Liver (tissue), 8 donors: ENCODE measurements at regions not wholly inside any gene's neighbourhood (a gene's known extent, or its start where the extent isn't known, plus 50 kb on each side); places are given as distances from the start of the nearest gene placed in this dataset.

Source experiments
- DNase-seq: peaks from one replicate; pipeline ENCODE4 v3.0.0-alpha.2; 2017; ENCODE audit warnings: low spot score
- H3K27ac ChIP-seq, 2 donors: one replicate each; pipeline ENCODE4 v1.7.0; 2013; ENCODE audit warnings: inconsistent platforms in 2 of 2, low read length in 2 of 2, control low read depth in 1 of 2, low read depth in 1 of 2, mild to moderate bottlenecking in 1 of 2
- H3K27me3 ChIP-seq, 4 donors: one replicate each; pipeline versions ENCODE4 v1.6.1 to v1.7.0; 2013; ENCODE audit warnings: low read length in 3 of 4, inconsistent platforms in 1 of 4, mild to moderate bottlenecking in 1 of 4, moderate library complexity in 1 of 4; ENCODE audit not compliant: control insufficient read depth in 4 of 4, insufficient read depth in 4 of 4
- H3K36me3 ChIP-seq, 4 donors: one replicate each; pipeline versions ENCODE4 v1.6.1 to v1.7.0; 2013; ENCODE audit warnings: low read length in 3 of 4, mild to moderate bottlenecking in 3 of 4, low read depth in 1 of 4, moderate library complexity in 1 of 4; ENCODE audit not compliant: control insufficient read depth in 4 of 4, insufficient read depth in 3 of 4
- H3K4me1 ChIP-seq, 4 donors: one replicate each; pipeline versions ENCODE4 v1.6.1 to v1.7.0; 2013; ENCODE audit warnings: low read length in 3 of 4, mild to moderate bottlenecking in 3 of 4, moderate library complexity in 1 of 4; ENCODE audit not compliant: control insufficient read depth in 4 of 4, insufficient read depth in 4 of 4
- H3K4me3 ChIP-seq, 3 donors: one replicate each; pipeline versions ENCODE4 v1.6.1 to v1.7.0; 2013; ENCODE audit warnings: low read length in 3 of 3, control low read depth in 1 of 3, low read depth in 1 of 3, mild to moderate bottlenecking in 1 of 3
- H3K9ac ChIP-seq, 2 donors: one replicate each; pipeline ENCODE4 v1.7.0; 2013; ENCODE audit warnings: low read length in 2 of 2, mild to moderate bottlenecking in 2 of 2, moderate library complexity in 2 of 2, control low read depth in 1 of 2, low read depth in 1 of 2
- H3K9me3 ChIP-seq, 4 donors: one replicate each; pipeline versions ENCODE4 v1.6.1 to v1.7.0; 2013; ENCODE audit warnings: low read length in 3 of 4; ENCODE audit not compliant: control insufficient read depth in 4 of 4
- ATF3 ChIP-seq: IDR thresholded peaks from 2 replicates; pipeline ENCODE4 v1.6.1; 2016; ENCODE audit warnings: antibody characterized with exemption
- CTCF ChIP-seq: fragments of 150-350 bp; IDR thresholded peaks from 2 replicates; pipeline ENCODE4 v1.5.1; 2017; ENCODE audit warnings: improper control_type of control experiment, low read depth, low read length; ENCODE audit not compliant: missing input control
- EGR1 ChIP-seq, 2 donors: IDR thresholded peaks; 2 replicates each; pipeline ENCODE4 v1.6.1; 2016 to 2018; ENCODE audit warnings: antibody characterized with exemption in 2 of 2, low read depth in 2 of 2
- FOXA1 ChIP-seq: IDR thresholded peaks from 2 replicates; pipeline ENCODE4 v1.6.1; 2016; ENCODE audit warnings: antibody characterized with exemption
- FOXA2 ChIP-seq: IDR thresholded peaks from 2 replicates; pipeline ENCODE4 v1.6.1; 2016; ENCODE audit warnings: antibody characterized with exemption
- GABPA ChIP-seq, 2 donors: IDR thresholded peaks in 1 of 2; conservative IDR thresholded peaks in 1 of 2; 2 replicates each; pipeline ENCODE4 v1.6.1; 2016; ENCODE audit warnings: antibody characterized with exemption in 2 of 2, mild to moderate bottlenecking in 1 of 2, moderate library complexity in 1 of 2
- HNF4A ChIP-seq, 2 donors: conservative IDR thresholded peaks; 2 replicates each; pipeline ENCODE4 v1.6.1; 2016; ENCODE audit warnings: antibody characterized with exemption in 2 of 2, mild to moderate bottlenecking in 2 of 2
- HNF4G ChIP-seq: IDR thresholded peaks from 2 replicates; pipeline ENCODE4 v1.6.1; 2016; ENCODE audit warnings: antibody characterized with exemption
- JUND ChIP-seq, 2 donors: IDR thresholded peaks; 2 replicates each; pipeline ENCODE4 v1.6.1; 2016; ENCODE audit warnings: antibody characterized with exemption in 2 of 2
- MAX ChIP-seq: IDR thresholded peaks from 2 replicates; pipeline ENCODE4 v1.6.1; 2016; ENCODE audit warnings: antibody characterized with exemption
- NR2F2 ChIP-seq: IDR thresholded peaks from 2 replicates; pipeline ENCODE4 v1.6.1; 2016; ENCODE audit warnings: antibody characterized with exemption
- RAD21 ChIP-seq, 2 donors: IDR thresholded peaks; 2 replicates each; pipeline ENCODE4 v1.6.1; 2016; ENCODE audit warnings: antibody characterized with exemption in 2 of 2, mild to moderate bottlenecking in 2 of 2
- REST ChIP-seq: IDR thresholded peaks from 2 replicates; pipeline ENCODE4 v1.6.1; 2016; ENCODE audit warnings: antibody characterized with exemption, mild to moderate bottlenecking
- RXRA ChIP-seq, 2 donors: IDR thresholded peaks; 2 replicates each; pipeline ENCODE4 v1.6.1; 2017 to 2018; ENCODE audit warnings: antibody characterized with exemption in 2 of 2, mild to moderate bottlenecking in 1 of 2
- SP1 ChIP-seq: IDR thresholded peaks from 2 replicates; pipeline ENCODE4 v1.6.1; 2018; ENCODE audit warnings: antibody characterized with exemption, mild to moderate bottlenecking
- TAF1 ChIP-seq: conservative IDR thresholded peaks from 2 replicates; pipeline ENCODE4 v1.6.1; 2016; ENCODE audit warnings: antibody characterized with exemption, mild to moderate bottlenecking
- YY1 ChIP-seq: IDR thresholded peaks from 2 replicates; pipeline ENCODE4 v1.6.1; 2016; ENCODE audit warnings: antibody characterized with exemption, mild to moderate bottlenecking
- ZBTB33 ChIP-seq: IDR thresholded peaks from 2 replicates; pipeline ENCODE4 v1.6.1; 2016; ENCODE audit warnings: antibody characterized with exemption
- WGBS: extraction: QIAGEN DNeasy Blood & Tissue Kit; methylation state at CpG from one replicate; pipeline ENCODE4 v1.1.7; 2013; 5-methylcytosine and 5-hydroxymethylcytosine counted together
- donor health status: healthy.
- donor health status: healthy.
- donor health status: healthy.
- donor health status: healthy.
- donor health status: healthy.

- TF ChIP-seq ZBTB33 (no peak), JUND (IDR thresholded peaks at IDR 0.05) (no peak), GABPA (IDR thresholded peaks at IDR 0.05 in 1 of 2, conservative IDR thresholded peaks at IDR 0.05 in 1 of 2) (no peak), TAF1 (no peak)
These were observed 181.5 kb downstream of the PRDM2 start (continued) for GRCh38 chr1:13881385-13882088.

GRCh38 chr1:13888351-13888986 is 188.5 kb downstream of the PRDM2 start:
- DNase-seq = no peak
- no peak overlapping the region for H3K27ac ChIP-seq
- peaks cover 0 to 9% (median 3%) of the 10 kb centered on the region in 4 donors for H3K9me3 ChIP-seq
- WGBS = 36% methylated on average over 10 of the region's 10 CpGs
- no peak overlapping the region for H3K4me3 ChIP-seq
- H3K36me3 ChIP-seq = no peaks in the 10 kb centered on the region
- TF ChIP-seq YY1 = no peak
- no peak for TF ChIP-seq FOXA2
- no peak for TF ChIP-seq HNF4A (conservative IDR thresholded peaks at IDR 0.05)
- TF ChIP-seq SP1 = no peak
- no peak for TF ChIP-seq GABPA (IDR thresholded peaks at IDR 0.05 in 1 of 2, conservative IDR thresholded peaks at IDR 0.05 in 1 of 2)
- no peak for TF ChIP-seq ZBTB33
- no peak for TF ChIP-seq CTCF
- no peak for TF ChIP-seq FOXA1
- TF ChIP-seq MAX = no peak
- TF ChIP-seq NR2F2 = no peak
- TF ChIP-seq REST = no peak
- no peak for TF ChIP-seq RAD21 (IDR thresholded peaks at IDR 0.05)
- no peak for TF ChIP-seq TAF1
- no peak for TF ChIP-seq JUND (IDR thresholded peaks at IDR 0.05)
- TF ChIP-seq ATF3 = no peak
- no peak for TF ChIP-seq HNF4G
- no peak for TF ChIP-seq RXRA (IDR thresholded peaks at IDR 0.05)
- TF ChIP-seq EGR1 (IDR thresholded peaks at IDR 0.05; ENCODE audit: low read depth in 2 of 2) = no peak
- H3K9ac ChIP-seq = no peak overlapping the region
- H3K27me3 ChIP-seq = peaks cover 0 to 23% (median 6%) of the 10 kb centered on the region in 4 donors
- peaks cover 0 to 7% (median 2%) of the 10 kb centered on the region in 4 donors for H3K4me1 ChIP-seq
